HK-2 (cell line): ENCODE measurements at regions not wholly inside any gene's neighbourhood (a gene's known extent, or its start where the extent isn't known, plus 50 kb on each side); places are given as distances from the start of the nearest gene placed in this dataset.

Experiments
- DNase-seq: peaks from one replicate; pipeline ENCODE4 v3.0.0-alpha.2; 2018; ENCODE audit not compliant: unreplicated experiment

DNA sequence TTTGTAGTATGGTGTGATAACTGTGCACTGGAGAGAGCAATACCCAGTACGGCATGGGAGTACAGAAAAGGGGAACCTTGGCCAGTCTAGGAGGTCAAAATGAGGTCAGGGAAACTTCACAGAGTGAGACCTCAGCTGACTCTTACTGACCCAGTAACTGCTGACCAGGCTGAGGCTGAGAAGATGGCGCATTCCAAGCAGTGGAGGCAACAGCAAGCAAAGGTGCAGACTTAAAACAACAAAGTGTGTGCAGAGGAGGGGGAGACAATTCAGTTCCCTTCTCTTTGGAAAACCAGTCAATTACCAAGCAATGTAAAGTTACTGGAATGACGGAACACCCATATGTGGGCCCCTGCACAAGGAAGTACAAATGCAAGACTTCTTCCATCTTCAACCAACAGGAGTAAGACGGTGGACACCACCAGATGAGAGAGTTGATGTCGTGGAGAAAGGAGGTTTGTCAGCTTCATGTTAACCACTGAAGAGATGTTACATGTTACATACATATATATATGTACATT lies 54.6 kb upstream of the PRDX6 start:
- DNase-seq, result no peak

DNA sequence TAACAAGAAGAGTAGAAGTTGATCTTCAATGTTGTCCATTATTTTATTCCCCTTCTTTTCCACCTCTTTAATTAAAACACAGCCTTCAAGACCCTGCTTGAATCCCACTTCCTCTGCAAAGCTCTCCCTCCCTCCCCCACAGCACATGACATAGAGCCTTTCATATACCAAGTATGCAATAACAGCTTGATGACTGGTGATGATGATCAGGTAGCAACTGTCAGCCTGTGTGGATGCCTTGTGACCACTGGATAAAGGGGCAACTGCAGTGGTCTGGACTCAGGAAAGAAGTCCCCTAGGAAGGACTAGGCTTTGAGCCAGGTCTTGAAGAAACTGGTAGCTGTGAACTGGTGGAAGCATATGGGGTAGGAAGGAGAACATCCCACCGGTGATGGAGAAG lies 53.8 kb upstream of the PRDX6 start:
- DNase-seq, result no peak

DNA sequence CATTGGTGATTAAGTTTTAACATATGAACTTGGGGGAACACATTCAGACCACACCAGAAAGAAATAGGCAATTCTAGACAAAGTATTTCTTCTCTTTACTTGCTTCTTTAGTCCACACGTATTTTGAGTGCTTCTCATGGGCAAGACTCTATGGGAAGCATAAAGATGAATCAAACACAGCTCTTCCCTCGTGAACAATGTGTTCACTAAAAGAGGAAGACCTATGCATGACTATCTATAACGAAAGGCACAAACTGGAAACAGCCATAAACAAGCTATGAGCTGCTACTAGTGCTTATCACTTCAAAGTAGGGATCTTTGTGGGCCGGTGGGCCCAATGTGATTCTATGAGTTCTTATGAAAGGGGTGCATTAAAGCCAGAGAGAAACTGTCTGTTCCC lies 53.0 kb upstream of the PRDX6 start:
- DNase-seq, result no peak

GRCh38 chr1:173424782-173425407 lies 52.2 kb upstream of the PRDX6 start:
- no peak for DNase-seq

DNA sequence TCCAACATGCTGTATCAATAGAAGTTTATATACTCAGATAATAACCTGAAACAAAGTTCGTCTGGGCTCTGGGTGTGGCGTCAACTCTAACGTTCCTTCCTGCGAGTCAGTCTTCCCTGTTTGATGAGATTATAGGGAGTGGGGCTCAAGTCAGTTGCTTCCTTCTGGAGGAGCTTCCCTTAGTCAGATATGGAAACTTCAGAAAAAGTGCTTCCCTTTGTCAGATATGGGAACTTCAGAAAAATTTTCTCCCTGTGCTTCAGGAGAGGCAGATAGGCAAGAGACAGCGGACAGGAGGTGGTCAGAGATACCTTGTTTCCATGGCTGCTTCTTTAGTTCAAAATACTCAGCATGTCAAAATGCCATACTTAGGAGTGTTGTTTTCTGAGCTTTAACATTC lies 51.1 kb upstream of the PRDX6 start:
- no peak for DNase-seq

GRCh38 chr1:173427146-173428054 lies 49.7 kb upstream of the PRDX6 start:
- DNase-seq, result no peak
